ENCODE measurements at regions not wholly inside any gene's neighbourhood (a gene's known extent, or its start where the extent isn't known, plus 50 kb on each side); places are given as distances from the start of the nearest gene placed in this dataset.

DNA sequence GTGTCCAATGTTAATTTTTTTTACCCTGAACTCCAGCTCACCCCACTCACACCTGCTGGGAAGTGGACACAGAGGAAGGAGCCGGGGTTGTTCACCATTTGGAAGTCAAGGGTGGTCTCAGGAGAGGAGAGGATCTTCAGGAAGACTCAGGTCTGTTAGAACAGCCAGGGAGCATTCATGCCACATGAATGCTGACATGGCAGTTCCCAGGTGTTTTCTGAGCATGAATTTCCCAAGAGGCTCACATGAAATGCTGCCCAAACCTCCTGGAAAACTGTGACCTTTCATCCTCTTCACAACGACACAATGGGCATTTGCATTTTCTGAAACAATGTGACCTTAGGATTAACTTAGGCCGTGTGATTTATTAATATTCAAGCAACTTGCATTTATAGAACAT lies 2409.2 kb downstream of the TP53TG3F start:
- H3K27ac ChIP-seq (ENCODE audit: low read depth, low read length), result no peak overlapping the region
- no peaks in the 10 kb centered on the region for H3K4me1 ChIP-seq (ENCODE audit: control insufficient read depth, insufficient read depth, low read length)
- H3K27me3 ChIP-seq (ENCODE audit: control insufficient read depth, insufficient read depth, low read length), result no peaks in the 10 kb centered on the region
- H3K36me3 ChIP-seq (ENCODE audit: control insufficient read depth, insufficient read depth, low read length), result no peaks in the 10 kb centered on the region
- no peak overlapping the region for H3K9ac ChIP-seq (ENCODE audit: low read length)
- no peak overlapping the region for H3K4me3 ChIP-seq (ENCODE audit: low read length)

DNA sequence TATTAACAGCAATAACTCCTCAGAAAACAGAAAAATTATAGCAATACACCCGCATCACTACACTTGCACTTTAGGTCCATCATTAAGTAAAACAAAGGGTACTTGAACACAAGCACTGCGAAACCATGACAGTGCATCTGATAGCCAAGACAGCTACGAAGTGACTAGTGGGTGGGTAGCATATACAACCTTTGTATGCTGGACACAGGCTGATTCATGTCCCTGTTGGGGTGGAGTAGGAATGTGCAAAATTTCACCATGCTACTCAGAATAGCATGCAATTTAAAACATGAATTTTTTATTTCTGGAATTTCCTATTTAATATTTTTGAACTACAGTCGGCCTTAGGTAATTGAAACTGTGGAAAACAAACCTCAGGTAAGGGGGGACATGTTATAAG lies 2414.1 kb downstream of the TP53TG3F start:
- Histone ChIP-seq H3K36me3 (ENCODE audit: control insufficient read depth, insufficient read depth, low read length) (no peaks in the 10 kb centered on the region), H3K9ac (ENCODE audit: low read length) (no peak overlapping the region), H3K4me1 (ENCODE audit: control insufficient read depth, insufficient read depth, low read length) (no peaks in the 10 kb centered on the region), H3K27me3 (ENCODE audit: control insufficient read depth, insufficient read depth, low read length) (no peaks in the 10 kb centered on the region), H3K27ac (ENCODE audit: low read depth, low read length) (no peak overlapping the region), H3K4me3 (ENCODE audit: low read length) (no peak overlapping the region)

- no peak overlapping the region for H3K27ac ChIP-seq (ENCODE audit: low read depth, low read length)
- H3K4me1 ChIP-seq (ENCODE audit: control insufficient read depth, insufficient read depth, low read length), result no peaks in the 10 kb centered on the region
- H3K4me3 ChIP-seq (ENCODE audit: low read length), result no peak overlapping the region
- no peak overlapping the region for H3K9ac ChIP-seq (ENCODE audit: low read length)
- no peaks in the 10 kb centered on the region for H3K27me3 ChIP-seq (ENCODE audit: control insufficient read depth, insufficient read depth, low read length)
- H3K36me3 ChIP-seq (ENCODE audit: control insufficient read depth, insufficient read depth, low read length), result no peaks in the 10 kb centered on the region
Observed at GRCh38 chr16:35881654-35882053, 2422.2 kb downstream of the TP53TG3F start.

GRCh38 chr16:35906440-35906839 lies 2447.0 kb downstream of the TP53TG3F start:
- Histone ChIP-seq H3K36me3 (ENCODE audit: control insufficient read depth, insufficient read depth, low read length) (no peaks in the 10 kb centered on the region), H3K27ac (ENCODE audit: low read depth, low read length) (no peak overlapping the region), H3K9ac (ENCODE audit: low read length) (no peak overlapping the region), H3K4me1 (ENCODE audit: control insufficient read depth, insufficient read depth, low read length) (no peaks in the 10 kb centered on the region), H3K27me3 (ENCODE audit: control insufficient read depth, insufficient read depth, low read length) (no peaks in the 10 kb centered on the region), H3K4me3 (ENCODE audit: low read length) (no peak overlapping the region)

DNA sequence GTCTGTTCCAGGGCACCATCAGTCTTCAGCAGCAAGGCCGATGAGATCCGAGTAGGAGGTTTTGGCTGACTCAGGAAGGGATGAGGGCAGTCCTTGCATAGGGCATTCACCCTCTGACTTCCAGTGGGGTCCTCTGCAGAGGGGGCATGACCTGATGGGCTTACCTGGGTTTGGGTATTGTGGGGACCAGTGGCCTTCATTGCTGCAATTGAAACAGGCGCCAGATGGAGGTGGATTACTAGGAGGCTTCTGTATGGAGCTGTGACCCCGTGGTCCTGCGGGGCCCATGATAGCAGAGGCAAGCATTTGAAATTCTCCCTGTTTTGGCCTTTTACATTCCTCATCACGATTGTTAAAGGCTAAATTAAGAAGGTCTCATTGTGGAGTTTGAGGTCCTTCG lies 2448.7 kb downstream of the TP53TG3F start:
- Histone ChIP-seq H3K27me3 (ENCODE audit: control insufficient read depth, insufficient read depth, low read length) (no peaks in the 10 kb centered on the region), H3K4me3 (ENCODE audit: low read length) (no peak overlapping the region), H3K36me3 (ENCODE audit: control insufficient read depth, insufficient read depth, low read length) (no peaks in the 10 kb centered on the region), H3K4me1 (ENCODE audit: control insufficient read depth, insufficient read depth, low read length) (no peaks in the 10 kb centered on the region), H3K9ac (ENCODE audit: low read length) (no peak overlapping the region), H3K27ac (ENCODE audit: low read depth, low read length) (no peak overlapping the region)

DNA sequence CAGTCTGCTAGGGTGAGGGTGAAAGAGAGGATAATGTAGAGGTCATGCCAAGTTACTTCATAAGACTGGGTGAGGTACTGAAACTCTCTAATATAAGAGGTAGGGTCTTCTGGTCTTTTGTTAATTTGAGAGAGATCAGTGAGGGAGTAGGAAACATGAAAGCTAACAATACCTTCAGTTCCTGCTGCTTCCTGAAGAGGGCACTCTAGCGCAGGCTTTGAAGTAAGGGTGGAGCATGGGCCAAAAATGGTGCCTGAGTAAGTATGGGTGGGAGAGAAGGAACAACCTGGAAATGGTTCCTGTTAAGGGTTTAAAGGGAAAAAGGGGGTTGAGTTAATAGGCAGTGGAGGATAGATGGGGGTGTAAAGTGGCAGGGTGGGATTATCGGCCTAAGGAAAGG lies 2449.5 kb downstream of the TP53TG3F start:
- H3K4me3 ChIP-seq (ENCODE audit: low read length), result no peak overlapping the region
- H3K27me3 ChIP-seq (ENCODE audit: control insufficient read depth, insufficient read depth, low read length), result no peaks in the 10 kb centered on the region
- H3K27ac ChIP-seq (ENCODE audit: low read depth, low read length), result no peak overlapping the region
- no peak overlapping the region for H3K9ac ChIP-seq (ENCODE audit: low read length)
- no peaks in the 10 kb centered on the region for H3K36me3 ChIP-seq (ENCODE audit: control insufficient read depth, insufficient read depth, low read length)
- no peaks in the 10 kb centered on the region for H3K4me1 ChIP-seq (ENCODE audit: control insufficient read depth, insufficient read depth, low read length)

GRCh38 chr16:35909351-35909954 lies 2450.0 kb downstream of the TP53TG3F start:
- no peaks in the 10 kb centered on the region for H3K36me3 ChIP-seq (ENCODE audit: control insufficient read depth, insufficient read depth, low read length)
- no peak overlapping the region for H3K4me3 ChIP-seq (ENCODE audit: low read length)
- H3K9ac ChIP-seq (ENCODE audit: low read length), result no peak overlapping the region
- H3K27ac ChIP-seq (ENCODE audit: low read depth, low read length), result no peak overlapping the region
- H3K4me1 ChIP-seq (ENCODE audit: control insufficient read depth, insufficient read depth, low read length), result no peaks in the 10 kb centered on the region
- no peaks in the 10 kb centered on the region for H3K27me3 ChIP-seq (ENCODE audit: control insufficient read depth, insufficient read depth, low read length)

DNA sequence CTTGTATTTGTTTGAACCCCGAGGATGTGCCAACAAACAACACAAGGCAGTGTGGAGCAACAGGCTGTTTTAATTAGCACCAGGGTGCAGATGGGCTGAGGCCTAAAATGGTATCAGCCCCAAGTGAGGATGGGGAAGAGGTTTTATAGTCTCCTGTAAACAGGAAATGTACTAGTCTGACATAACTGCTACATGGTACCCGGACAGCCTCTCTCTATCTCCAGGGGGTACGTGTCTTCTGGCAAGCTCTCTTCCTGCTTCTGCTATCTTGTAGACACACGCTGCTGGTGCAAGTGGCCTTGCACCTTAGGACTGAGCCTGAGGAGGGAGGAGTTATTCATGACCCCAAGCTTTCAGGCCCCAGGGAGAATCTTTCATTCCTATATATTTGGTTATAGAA lies 2451.0 kb downstream of the TP53TG3F start:
- Histone ChIP-seq H3K27me3 (ENCODE audit: control insufficient read depth, insufficient read depth, low read length) (no peaks in the 10 kb centered on the region), H3K4me3 (ENCODE audit: low read length) (no peak overlapping the region), H3K27ac (ENCODE audit: low read depth, low read length) (no peak overlapping the region), H3K9ac (ENCODE audit: low read length) (no peak overlapping the region), H3K4me1 (ENCODE audit: control insufficient read depth, insufficient read depth, low read length) (no peaks in the 10 kb centered on the region), H3K36me3 (ENCODE audit: control insufficient read depth, insufficient read depth, low read length) (no peaks in the 10 kb centered on the region)

DNA sequence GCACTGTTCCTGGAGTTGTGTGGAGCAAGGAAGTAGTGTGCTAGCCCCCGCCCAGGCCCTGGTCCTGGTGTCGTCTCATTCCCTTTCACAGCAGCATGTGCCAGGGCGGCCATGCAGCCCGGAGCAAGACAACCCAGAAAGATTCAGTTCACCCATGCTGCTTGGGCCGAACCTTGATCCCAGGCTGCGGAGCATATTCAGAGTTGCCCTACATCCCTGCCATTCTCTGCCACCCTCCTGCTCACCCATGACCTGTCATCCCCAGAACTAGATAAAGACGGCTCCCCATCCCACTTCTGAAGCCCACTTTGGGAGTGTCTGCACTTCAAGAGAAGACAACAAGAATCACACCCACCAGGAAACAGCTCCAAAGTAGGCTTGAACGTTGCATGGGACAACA lies 2452.5 kb downstream of the TP53TG3F start:
- H3K27ac ChIP-seq (ENCODE audit: low read depth, low read length), result no peak overlapping the region
- no peak overlapping the region for H3K4me3 ChIP-seq (ENCODE audit: low read length)
- no peaks in the 10 kb centered on the region for H3K36me3 ChIP-seq (ENCODE audit: control insufficient read depth, insufficient read depth, low read length)
- no peaks in the 10 kb centered on the region for H3K27me3 ChIP-seq (ENCODE audit: control insufficient read depth, insufficient read depth, low read length)
- H3K4me1 ChIP-seq (ENCODE audit: control insufficient read depth, insufficient read depth, low read length), result no peaks in the 10 kb centered on the region
- H3K9ac ChIP-seq (ENCODE audit: low read length), result no peak overlapping the region

- Histone ChIP-seq H3K4me3 (ENCODE audit: low read length) (no peak overlapping the region), H3K4me1 (ENCODE audit: control insufficient read depth, insufficient read depth, low read length) (no peaks in the 10 kb centered on the region), H3K36me3 (ENCODE audit: control insufficient read depth, insufficient read depth, low read length) (no peaks in the 10 kb centered on the region), H3K27me3 (ENCODE audit: control insufficient read depth, insufficient read depth, low read length) (no peaks in the 10 kb centered on the region), H3K9ac (ENCODE audit: low read length) (no peak overlapping the region), H3K27ac (ENCODE audit: low read depth, low read length) (no peak overlapping the region)
Observed at GRCh38 chr16:35931722-35932121, 2472.3 kb downstream of the TP53TG3F start.

Data from rectal smooth muscle tissue (tissue), 1 donor.